DMS79 treated with DMSO at 0.1 percent for 48 hours (cell line): ENCODE measurements at regions not wholly inside any gene's neighbourhood (a gene's known extent, or its start where the extent isn't known, plus 50 kb on each side); places are given as distances from the start of the nearest gene placed in this dataset.
"Not testable (repeated sequence)": the region's sequence is repeated elsewhere in the genome, so short reads cannot be mapped to it uniquely, and the experiment has no call there.

Source experiments
- DNase-seq: peaks from one replicate; lab custom pipeline; 2025; lab: John Stamatoyannopoulos, UW

DNA sequence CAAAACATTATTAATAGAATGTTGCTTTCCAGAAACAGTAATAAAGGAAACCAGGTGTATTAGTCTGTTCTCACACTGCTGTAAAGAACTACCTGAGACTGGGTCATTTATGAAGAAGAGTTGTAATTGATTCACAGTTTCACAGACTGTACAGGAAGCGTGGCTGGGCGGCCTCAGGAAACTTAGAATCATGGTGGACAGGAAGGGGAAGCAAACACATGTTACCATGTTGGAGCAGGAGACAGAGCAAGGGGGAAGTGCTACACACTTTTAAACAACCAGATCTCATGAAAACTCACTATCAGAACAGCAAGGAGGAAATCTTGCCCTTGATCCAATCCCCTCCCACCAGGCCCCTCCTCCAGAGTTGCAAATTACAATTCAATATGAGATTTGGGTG is 815.8 kb downstream of the TRIML1 start:
- DNase-seq: no peak

DNA sequence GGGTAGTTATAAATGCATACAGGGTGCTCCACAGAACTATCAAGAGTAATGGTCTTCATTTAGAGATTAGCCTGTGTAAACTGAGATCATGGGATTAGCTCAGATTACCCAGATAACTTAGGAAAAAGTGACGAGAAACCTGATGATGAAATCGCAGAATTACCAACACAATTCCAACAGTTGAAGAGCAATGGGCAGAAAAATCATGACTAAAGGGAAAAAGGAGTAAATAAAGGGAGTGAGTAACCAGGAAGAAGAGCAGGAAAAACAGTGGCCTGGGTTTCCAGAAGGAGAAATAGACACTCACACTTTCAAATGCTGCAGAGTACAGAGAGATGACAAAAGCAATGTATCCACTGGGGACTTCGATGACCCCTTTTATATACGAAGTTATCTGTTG is 817.3 kb downstream of the TRIML1 start:
- no peak for DNase-seq

DNA sequence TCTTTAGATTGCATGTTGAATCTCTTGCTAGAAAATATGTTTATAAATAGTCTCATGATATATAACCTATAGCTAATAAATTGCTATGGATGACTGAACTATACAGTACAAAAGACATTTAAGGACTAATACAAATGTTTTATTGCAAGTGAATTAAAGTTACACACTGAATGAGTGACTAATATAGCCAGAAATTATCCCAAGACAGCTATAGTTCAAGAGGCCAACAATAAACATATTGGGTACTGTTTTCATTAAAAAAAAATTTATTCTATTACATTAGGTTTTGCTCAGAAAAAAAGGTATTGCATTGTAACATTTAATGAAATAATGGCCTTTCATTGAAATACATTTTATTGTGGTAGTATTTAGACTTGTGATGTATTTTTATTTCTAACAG is 819.1 kb downstream of the TRIML1 start:
- DNase-seq: no peak

DNA sequence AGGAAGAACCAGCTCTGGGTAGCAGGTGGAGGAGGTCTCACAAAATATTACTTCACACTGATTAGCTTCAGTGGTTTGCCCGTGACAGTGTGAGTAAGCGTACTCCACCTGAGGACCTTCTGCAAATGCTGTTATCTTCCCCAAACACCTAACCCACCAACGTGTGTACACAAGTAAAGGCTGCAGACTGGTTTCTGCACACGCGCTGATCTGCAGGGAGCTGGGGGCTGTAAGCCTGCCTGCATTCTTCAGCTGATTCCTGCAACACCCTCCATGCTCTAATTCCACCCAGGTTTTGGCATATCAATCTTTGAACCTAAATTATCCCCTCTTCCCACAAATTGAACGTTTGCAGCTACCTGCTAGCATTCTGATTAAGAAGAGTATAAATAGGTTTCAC is 820.2 kb downstream of the TRIML1 start:
- no peak for DNase-seq

DNA sequence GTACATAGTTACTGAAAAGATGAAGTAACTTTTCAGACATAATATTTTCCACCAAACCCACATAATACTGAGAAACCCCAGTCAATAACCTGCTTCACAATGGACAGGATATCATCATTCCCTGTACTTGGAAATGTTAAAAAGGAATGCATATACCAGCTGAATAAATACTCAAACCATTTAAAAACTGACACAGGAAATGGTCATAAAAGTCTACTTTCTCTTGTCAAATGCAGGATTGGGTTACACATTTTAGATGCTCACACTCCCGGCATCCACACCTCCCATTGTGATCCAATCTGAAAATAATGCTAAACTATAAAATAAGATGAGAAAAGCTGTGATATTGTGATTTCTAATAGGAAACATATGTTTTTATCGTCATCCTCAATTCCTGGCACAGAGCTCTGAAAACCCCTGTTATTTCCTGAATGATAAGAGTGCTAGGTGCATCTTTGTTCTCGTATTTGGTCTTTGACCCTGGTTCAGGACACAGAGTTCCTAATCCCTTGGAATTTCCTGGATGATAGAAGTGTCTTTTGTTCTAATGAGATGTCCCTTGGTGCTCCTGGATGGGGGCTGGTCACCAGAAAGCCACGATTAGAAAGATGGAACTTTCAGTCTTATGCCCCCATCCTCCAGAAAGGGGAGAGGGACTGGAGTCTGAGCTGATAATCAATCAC is 821.3 kb downstream of the TRIML1 start:
- DNase-seq: no peak

DNA sequence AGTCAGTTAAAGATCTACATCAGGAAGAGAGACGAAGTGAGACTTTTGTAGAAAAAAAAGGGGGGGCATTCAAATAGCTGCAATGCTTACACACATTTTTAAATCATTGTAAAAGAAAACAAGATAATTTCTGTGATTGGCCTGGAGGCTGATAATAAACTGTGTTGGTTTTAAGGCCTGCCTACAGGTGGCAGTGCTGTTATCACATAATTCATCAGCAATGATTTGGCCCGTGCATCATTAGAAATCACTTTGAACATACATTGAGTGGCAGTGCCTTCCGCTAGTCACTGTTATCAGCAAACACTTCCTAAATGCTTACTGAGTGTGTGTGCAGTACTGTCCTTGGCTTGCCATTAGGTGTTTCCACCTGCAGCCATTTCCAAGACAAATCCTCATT is 831.9 kb downstream of the TRIML1 start:
- DNase-seq: no peak

DNA sequence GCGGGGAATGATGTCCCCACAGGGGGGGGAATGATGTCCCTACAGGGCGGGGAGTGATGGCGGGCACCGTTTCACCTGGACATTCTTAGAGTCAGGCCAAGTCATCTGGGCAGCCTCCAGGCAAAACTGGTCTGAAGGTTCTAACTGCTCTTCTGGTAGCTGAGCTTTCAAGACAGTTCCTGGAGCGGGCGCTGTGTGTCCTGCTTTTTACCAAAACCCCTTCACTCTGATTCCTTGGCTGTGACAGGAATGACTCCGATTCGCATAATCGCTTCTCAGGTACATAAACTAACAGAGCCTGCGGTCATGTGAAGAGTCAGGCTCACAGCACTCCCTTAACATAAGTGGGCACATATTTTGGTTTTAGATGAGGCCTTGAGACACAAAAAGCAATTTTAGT is 836.0 kb downstream of the TRIML1 start:
- no peak for DNase-seq

DNA sequence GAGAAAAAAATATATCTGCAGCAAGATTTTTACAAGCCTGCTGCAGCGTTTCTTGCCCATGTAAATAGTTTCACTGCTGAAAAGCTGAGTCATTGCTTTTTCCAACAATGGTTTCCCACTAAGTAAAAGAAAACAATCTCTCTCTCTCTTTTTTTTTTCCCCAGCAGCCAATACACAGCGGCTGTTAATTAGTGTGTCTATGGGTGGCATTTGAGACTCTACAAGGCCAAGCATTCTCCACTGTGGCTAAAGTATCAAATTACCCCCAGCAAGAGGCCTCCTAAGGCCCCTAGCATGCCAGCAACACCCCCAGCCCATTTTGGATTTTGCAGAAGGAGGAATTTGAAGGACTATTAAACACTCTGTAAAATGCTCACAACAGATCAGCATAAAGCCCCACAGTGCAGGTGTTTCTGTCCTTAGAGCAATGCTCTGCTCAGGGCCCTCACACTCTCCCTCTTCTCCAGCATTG is 837.4 kb downstream of the TRIML1 start:
- DNase-seq: no peak

DNA sequence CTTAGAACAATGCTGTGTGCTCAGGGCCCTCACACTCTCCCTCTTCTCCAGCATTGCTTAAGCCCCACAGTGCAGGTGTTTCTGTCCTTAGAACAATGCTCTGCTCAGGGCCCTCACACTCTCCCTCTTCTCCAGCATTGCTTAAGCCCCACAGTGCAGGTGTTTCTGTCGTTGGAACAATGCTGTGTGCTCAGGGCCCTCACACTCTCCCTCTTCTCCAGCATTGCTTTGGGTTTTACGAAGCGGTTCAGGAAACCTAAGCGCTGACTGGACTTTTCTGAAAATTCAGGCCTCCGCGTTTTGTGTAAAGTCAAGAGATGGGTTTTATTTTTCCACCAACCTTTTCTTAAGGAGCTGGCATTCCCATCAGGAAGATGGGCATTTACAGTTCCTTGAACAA is 838.0 kb downstream of the TRIML1 start:
- not testable (repeated sequence) for DNase-seq

- no peak for DNase-seq
These were observed 845.3 kb downstream of the TRIML1 start for GRCh38 chr4:188984518-188984917.

GRCh38 chr4:188986271-188986689 is 847.0 kb downstream of the TRIML1 start:
- DNase-seq: no peak

- DNase-seq: no peak
These were observed 847.8 kb downstream of the TRIML1 start for GRCh38 chr4:188987011-188987410.

DNA sequence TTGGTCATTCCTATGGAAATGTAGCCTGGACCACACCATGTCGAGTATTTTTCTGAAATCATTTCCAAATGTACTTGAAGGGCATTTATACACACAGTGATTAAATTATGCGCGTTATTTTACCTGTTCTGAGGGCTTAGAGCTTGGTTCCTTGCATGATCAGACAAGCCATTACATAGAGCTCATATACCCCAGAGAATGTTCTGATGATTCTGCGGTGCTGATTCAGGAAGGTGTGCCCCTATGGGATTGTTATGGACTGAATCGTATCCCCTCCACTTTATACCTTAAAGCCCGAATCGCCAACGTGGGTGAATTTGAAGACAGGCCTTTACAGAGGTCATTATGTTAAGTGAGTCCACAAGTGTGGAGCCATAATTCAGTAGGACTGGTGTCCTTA is 848.9 kb downstream of the TRIML1 start:
- DNase-seq: no peak

DNA sequence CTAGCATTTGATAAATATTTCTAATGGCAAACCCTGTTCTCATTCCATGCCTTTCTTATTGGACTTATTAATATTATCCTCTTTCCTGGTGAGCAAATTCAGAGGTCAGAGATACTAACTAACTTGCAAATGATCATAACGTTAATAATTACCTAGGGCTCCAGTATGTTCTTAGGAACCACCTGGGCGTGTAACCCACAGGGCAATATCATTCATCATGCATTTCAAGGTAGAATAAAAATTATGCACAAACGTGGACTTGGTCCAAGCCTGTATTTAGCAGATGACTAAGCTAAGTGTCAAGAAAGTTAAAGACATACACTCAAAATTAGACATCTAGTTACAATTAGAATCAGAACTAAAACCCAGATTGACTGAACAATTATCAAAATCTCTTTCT is 850.1 kb downstream of the TRIML1 start:
- no peak for DNase-seq

DNA sequence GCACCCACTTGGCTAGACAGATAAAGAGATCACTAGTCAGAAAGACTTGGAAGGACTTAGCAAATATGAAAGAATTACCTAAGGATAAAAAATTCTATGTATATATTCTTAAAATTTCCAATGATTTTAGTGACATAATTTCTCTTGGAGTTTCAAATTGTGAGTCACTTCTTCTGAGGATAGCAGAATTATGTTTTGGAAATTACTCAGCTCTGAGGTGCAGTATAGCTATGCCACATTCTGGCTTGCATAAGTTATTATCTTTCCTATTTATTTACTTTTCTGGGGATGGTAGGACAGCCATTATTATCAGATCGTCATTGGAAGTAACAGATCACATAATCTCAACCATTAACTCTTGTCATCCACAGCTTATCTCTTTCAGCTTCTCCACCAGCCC is 853.5 kb downstream of the TRIML1 start:
- DNase-seq: no peak

DNA sequence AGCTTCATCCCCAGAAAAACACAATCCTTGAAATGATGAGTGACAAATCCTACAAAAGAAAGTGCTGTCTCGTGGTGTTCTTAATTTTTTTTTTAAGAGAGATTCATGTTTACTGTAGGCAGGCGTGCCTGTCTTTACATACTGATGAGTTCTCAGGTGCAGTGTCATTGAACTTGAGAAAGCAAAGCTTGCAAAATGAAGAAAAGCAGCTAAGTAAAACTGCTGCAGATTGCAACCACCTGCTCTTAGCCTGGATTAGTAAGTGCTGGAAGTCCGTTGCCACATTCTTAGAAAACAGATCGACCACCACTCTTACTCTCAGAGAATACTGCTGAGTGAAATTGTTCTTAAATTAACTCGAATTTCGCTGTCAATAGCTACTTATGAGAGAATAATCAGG is 854.6 kb downstream of the TRIML1 start:
- DNase-seq: no peak

GRCh38 chr4:189001283-189001970 is 862.2 kb downstream of the TRIML1 start:
- no peak for DNase-seq

DNA sequence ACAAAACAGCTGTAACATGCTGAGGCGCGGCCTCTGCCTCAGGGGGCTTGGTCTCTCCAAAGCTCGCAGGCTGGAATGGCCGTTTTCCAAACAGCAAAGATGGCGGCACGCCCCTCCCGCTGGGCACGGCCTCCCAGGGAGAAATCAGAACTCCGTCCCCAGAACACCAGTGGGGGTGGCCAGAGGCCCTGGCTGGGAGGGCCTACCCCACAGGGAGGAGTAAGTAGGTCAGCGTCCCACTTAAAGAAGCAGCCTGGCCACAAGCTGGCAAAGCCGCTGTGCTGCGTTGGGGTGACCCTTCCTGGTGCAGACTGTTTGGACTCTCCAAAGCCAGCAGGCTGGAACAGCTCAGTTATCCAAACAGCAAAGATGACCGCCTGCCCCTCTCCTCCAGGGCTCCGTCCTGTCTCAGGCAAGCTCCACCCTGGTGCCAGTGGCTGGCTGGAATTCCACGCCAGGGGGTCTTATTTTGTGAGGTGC is 862.8 kb downstream of the TRIML1 start:
- DNase-seq: no peak

GRCh38 chr4:189002475-189002874 is 863.2 kb downstream of the TRIML1 start:
- DNase-seq: no peak

GRCh38 chr4:189010452-189011217 is 871.4 kb downstream of the TRIML1 start:
- DNase-seq: not testable (repeated sequence)

GRCh38 chr4:189021831-189022230 is 882.6 kb downstream of the TRIML1 start:
- no peak for DNase-seq

GRCh38 chr4:189022440-189023035 is 883.3 kb downstream of the TRIML1 start:
- no peak for DNase-seq
